HepG2 (cell line): ENCODE measurements at regions not wholly inside any gene's neighbourhood (a gene's known extent, or its start where the extent isn't known, plus 50 kb on each side); places are given as distances from the start of the nearest gene placed in this dataset.

Experiments used
- ATAC-seq: fragments of 200-7000 bp; cut with Tn5 transposase; 3 replicates; pipeline ENCODE4 v1.9.1; 2020; ENCODE audit warnings: mild to moderate bottlenecking, moderate library complexity
- BruUV-seq: library from RNA; stranded (reverse); fragments of 400-500 nt; replicated peaks from 2 replicates; lab custom pipeline; 2021; lab: Mats Ljungman, UMichigan
- CTCF ChIA-PET: fragments of 300-600 bp; formaldehyde crosslinking; extraction: SDS; loops from one replicate; lab custom pipeline; 2021; ENCODE audit warnings: low total read pairs, inconsistent platforms, low intra/inter-chr PET ratio; lab: Yijun Ruan, JAX
- POLR2A ChIA-PET: fragments of 350-600 bp; sonication (Branson Sonifier 250); formaldehyde crosslinking; loops from one replicate; lab custom pipeline; 2020; ENCODE audit warnings: antibody characterized with exemption, inconsistent platforms; lab: Yijun Ruan, JAX
- DNase-seq: peaks from one replicate; pipeline ENCODE4 v3.0.0-alpha.2; 2015; ENCODE audit warnings: low spot score
- FAIRE-seq: peaks from 3 replicates; lab custom pipeline; 2011; peaks lifted over from hg19 to GRCh38; lab: Jason Lieb, UNC
- H2AFZ ChIP-seq: one replicate; pipeline ENCODE4 v1.6.1; 2011; ENCODE audit warnings: low read length, inconsistent platforms
- H3K27ac ChIP-seq: fragments of 300-600 bp; 3 replicates; pipeline ENCODE4 v1.8.0; 2011; ENCODE audit warnings: mixed run types, mild to moderate bottlenecking, mixed read lengths, low read length, inconsistent platforms; ENCODE audit not compliant: insufficient read depth; ENCODE audit errors: extremely low read length
- H3K27me3 ChIP-seq, 2 experiments: fragments of 200-600 bp in 1 of 2; 2 replicates in 1 of 2; 3 replicates in 1 of 2; pipeline versions ENCODE4 v1.6.0 to v1.8.0; 2011; ENCODE audit warnings: low read length in 2 of 2, mild to moderate bottlenecking in 2 of 2, moderate library complexity in 2 of 2, inconsistent platforms in 1 of 2; ENCODE audit not compliant: insufficient read depth in 2 of 2, control insufficient read depth in 1 of 2
- H3K36me3 ChIP-seq, 2 experiments: fragments of 200-600 bp in 1 of 2; replicated peaks in 1 of 2; 2 replicates in 1 of 2; 3 replicates in 1 of 2; pipeline versions ENCODE4 v1.5.1 to v1.8.0; 2011; ENCODE audit warnings: low read length in 2 of 2, inconsistent platforms in 1 of 2; ENCODE audit not compliant: insufficient read depth in 2 of 2, control insufficient read depth in 1 of 2
- H3K4me1 ChIP-seq: 2 replicates; pipeline ENCODE4 v1.5.1; 2012; ENCODE audit warnings: low read length, inconsistent platforms; ENCODE audit not compliant: insufficient read depth
- H3K4me2 ChIP-seq: 2 replicates; pipeline ENCODE4 v1.6.0; 2011; ENCODE audit warnings: low read depth, low read length, inconsistent platforms
- H3K4me3 ChIP-seq, 3 experiments: fragments of 200-600 bp in 1 of 3; sonication (generic), shearing (Covaris generic) in 1 of 3; replicated peaks in 1 of 3; 2 replicates each; pipeline ENCODE4 v1.5.1; 2011 to 2016; ENCODE audit warnings: low read length in 3 of 3, inconsistent platforms in 2 of 3, low read depth in 2 of 3, mild to moderate bottlenecking in 2 of 3, control low read depth in 1 of 3, mixed read lengths in 1 of 3; ENCODE audit not compliant: insufficient read depth in 1 of 3
- H3K79me2 ChIP-seq: one replicate; pipeline ENCODE4 v1.6.1; 2011; ENCODE audit warnings: low read length, inconsistent platforms; ENCODE audit not compliant: insufficient read depth
- H3K9ac ChIP-seq: 2 replicates; pipeline ENCODE4 v1.6.0; 2011; ENCODE audit warnings: mild to moderate bottlenecking, low read depth, low read length, inconsistent platforms; ENCODE audit not compliant: insufficient read depth
- H3K9me3 ChIP-seq: 2 replicates; pipeline ENCODE4 v1.5.1; 2012; ENCODE audit warnings: mild to moderate bottlenecking, low read length
- H4K20me1 ChIP-seq: 2 replicates; pipeline ENCODE4 v1.6.0; 2011; ENCODE audit warnings: inconsistent platforms, mild to moderate bottlenecking, low read length, moderate library complexity; ENCODE audit not compliant: insufficient read depth
- FOXJ3 ChIP-seq: sonication (generic); formaldehyde crosslinking; IDR thresholded peaks from 2 replicates; pipeline ENCODE4 v1.4.0; 2020; ENCODE audit warnings: missing genetic modification reagents, mild to moderate bottlenecking, borderline replicate concordance
- HOXD1 ChIP-seq: sonication (generic); formaldehyde crosslinking; IDR thresholded peaks from 2 replicates; pipeline ENCODE4 v1.5.0; 2020; ENCODE audit warnings: missing genetic modification reagents
- NFIB ChIP-seq: sonication (generic); formaldehyde crosslinking; IDR thresholded peaks from 2 replicates; pipeline ENCODE4 v1.9.0; 2021; ENCODE audit warnings: missing genetic modification reagents, mild to moderate bottlenecking, borderline replicate concordance
- SRY ChIP-seq: sonication (generic); formaldehyde crosslinking; IDR thresholded peaks from 2 replicates; pipeline ENCODE4 v1.8.0; 2022; ENCODE audit warnings: mild to moderate bottlenecking, missing genetic modification reagents
- ZBTB21 ChIP-seq: sonication (generic); formaldehyde crosslinking; IDR thresholded peaks from 2 replicates; pipeline ENCODE4 v1.4.0; 2020; ENCODE audit warnings: missing genetic modification reagents
- ZNF253 ChIP-seq: sonication (generic); formaldehyde crosslinking; IDR thresholded peaks from 2 replicates; pipeline ENCODE4 v1.8.0; 2022; ENCODE audit warnings: mild to moderate bottlenecking, missing genetic modification reagents, borderline replicate concordance
- WGBS: methylation state at CpG from one replicate; pipeline ENCODE4 v1.1.6; 2017; ENCODE audit warnings: low lambda C conversion rate; 5-methylcytosine and 5-hydroxymethylcytosine counted together
- in situ Hi-C: cut with HindIII; loops from 2 replicates; pipeline ENCODE4 v1.10.0; 2017; ENCODE audit warnings: low pct_unique_long_range_greater_than_20kb; ENCODE audit not compliant: extremely low pct_ligation_motif_present
- intact Hi-C: fragments of 100-400 bp; cut with micrococcal nuclease; formaldehyde crosslinking; loops from one replicate; pipeline ENCODE4 v1.10.0; 2022; ENCODE audit not compliant: unreplicated experiment
- TF ChIP-seq, protein P1 (sequence below): sonication (generic); formaldehyde crosslinking; IDR thresholded peaks from 2 replicates; pipeline ENCODE4 v1.4.0; 2020; ENCODE audit warnings: missing genetic modification reagents, borderline replicate concordance

DNA sequence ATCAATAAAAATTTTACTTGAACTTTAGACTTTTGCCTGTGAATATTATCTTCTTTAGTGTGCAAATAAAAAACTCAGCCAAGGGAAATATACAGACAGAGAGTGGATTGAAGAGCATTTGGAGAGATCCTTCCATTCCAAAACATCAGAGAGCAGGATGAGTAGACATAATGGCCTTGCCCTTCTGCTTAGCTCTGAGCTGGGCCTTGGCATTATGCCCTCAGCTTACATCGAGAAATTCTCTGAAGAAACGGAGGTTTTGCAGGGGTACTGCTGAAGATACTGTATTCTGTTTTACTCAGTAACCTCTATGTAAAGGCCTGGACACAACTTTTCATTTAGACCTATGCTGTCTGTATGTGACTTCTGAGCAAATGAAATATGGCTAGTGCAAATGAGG lies 317.4 kb downstream of the STIM2 start:
- TF ChIP-seq FOXJ3 (CRISPR knock-in tag) (no peak), SRY (no peak), ZBTB21 (CRISPR knock-in tag) (no peak), ZNF253 (CRISPR knock-in tag) (no peak), NFIB (no peak), HOXD1 (CRISPR knock-in tag) (no peak)
- TF ChIP-seq, protein P1, sequence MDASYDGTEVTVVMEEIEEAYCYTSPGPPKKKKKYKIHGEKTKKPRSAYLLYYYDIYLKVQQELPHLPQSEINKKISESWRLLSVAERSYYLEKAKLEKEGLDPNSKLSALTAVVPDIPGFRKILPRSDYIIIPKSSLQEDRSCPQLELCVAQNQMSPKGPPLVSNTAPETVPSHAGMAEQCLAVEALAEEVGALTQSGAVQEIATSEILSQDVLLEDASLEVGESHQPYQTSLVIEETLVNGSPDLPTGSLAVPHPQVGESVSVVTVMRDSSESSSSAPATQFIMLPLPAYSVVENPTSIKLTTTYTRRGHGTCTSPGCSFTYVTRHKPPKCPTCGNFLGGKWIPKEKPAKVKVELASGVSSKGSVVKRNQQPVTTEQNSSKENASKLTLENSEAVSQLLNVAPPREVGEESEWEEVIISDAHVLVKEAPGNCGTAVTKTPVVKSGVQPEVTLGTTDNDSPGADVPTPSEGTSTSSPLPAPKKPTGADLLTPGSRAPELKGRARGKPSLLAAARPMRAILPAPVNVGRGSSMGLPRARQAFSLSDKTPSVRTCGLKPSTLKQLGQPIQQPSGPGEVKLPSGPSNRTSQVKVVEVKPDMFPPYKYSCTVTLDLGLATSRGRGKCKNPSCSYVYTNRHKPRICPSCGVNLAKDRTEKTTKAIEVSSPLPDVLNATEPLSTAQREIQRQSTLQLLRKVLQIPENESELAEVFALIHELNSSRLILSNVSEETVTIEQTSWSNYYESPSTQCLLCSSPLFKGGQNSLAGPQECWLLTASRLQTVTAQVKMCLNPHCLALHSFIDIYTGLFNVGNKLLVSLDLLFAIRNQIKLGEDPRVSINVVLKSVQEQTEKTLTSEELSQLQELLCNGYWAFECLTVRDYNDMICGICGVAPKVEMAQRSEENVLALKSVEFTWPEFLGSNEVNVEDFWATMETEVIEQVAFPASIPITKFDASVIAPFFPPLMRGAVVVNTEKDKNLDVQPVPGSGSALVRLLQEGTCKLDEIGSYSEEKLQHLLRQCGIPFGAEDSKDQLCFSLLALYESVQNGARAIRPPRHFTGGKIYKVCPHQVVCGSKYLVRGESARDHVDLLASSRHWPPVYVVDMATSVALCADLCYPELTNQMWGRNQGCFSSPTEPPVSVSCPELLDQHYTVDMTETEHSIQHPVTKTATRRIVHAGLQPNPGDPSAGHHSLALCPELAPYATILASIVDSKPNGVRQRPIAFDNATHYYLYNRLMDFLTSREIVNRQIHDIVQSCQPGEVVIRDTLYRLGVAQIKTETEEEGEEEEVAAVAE (CRISPR knock-in tag) = no peak
- Histone ChIP-seq H3K4me2 (no peak overlapping the region), H4K20me1 (no peaks in the 10 kb centered on the region), H3K27ac (no peak overlapping the region), H3K4me3 (no peak overlapping the region), H3K79me2 (no peaks in the 10 kb centered on the region), H3K4me1 (no peaks in the 10 kb centered on the region), H3K9me3 (no peaks in the 10 kb centered on the region), H2AFZ (no peak overlapping the region), H3K36me3 (no peaks in the 10 kb centered on the region), H3K27me3 (no peaks in the 10 kb centered on the region), H3K9ac (no peak overlapping the region)
- in situ Hi-C loops (no loop called here), intact Hi-C loops (loop anchor here (5.0 kb wide), 1 partner anchor 131 kb away; no protein-coding TSS in a partner anchor)
- ChIA-PET POLR2A (no interaction called here), CTCF (no interaction called here)
- no peak for DNase-seq
- no peak for ATAC-seq
- FAIRE-seq = no peak
- WGBS = 0% methylated on average over 2 of the region's 2 CpGs
- BruUV-seq = no TSS peak
